Caco-2 (cell line): ENCODE measurements at regions not wholly inside any gene's neighbourhood (a gene's known extent, or its start where the extent isn't known, plus 50 kb on each side); places are given as distances from the start of the nearest gene placed in this dataset.

ENCODE experiments used
- BruUV-seq: library from RNA; stranded (reverse); fragments of 400-500 nt; replicated peaks from 2 replicates; lab custom pipeline; 2021; lab: Mats Ljungman, UMichigan
- CTCF ChIA-PET: fragments of 300-600 bp; sonication (Branson Sonifier 250); formaldehyde crosslinking; loops from one replicate; lab custom pipeline; 2022; ENCODE audit warnings: antibody characterized with exemption; lab: Charles Lee
- POLR2A ChIA-PET: fragments of 300-600 bp; sonication (Branson Sonifier 250); formaldehyde crosslinking; loops from one replicate; lab custom pipeline; 2022; ENCODE audit warnings: antibody characterized with exemption; lab: Charles Lee
- DNase-seq, 2 experiments: peaks; one replicate each; pipeline versions ENCODE4 v3.0.0 to v3.0.0-alpha.2; 2020 to 2022
- H3K27me3 ChIP-seq: replicated peaks from 2 replicates; pipeline ENCODE4 v1.6.0; 2011; ENCODE audit warnings: low read length; ENCODE audit not compliant: control insufficient read depth, insufficient read depth
- H3K36me3 ChIP-seq: 2 replicates; pipeline ENCODE4 v1.5.1; 2011; ENCODE audit warnings: low read length; ENCODE audit not compliant: control insufficient read depth, insufficient read depth
- H3K4me1 ChIP-seq: fragments of 250-450 bp; sonication (Bioruptor Pico); 2 replicates; pipeline ENCODE4 v1.5.1; 2020; ENCODE audit warnings: mild to moderate bottlenecking
- H3K4me3 ChIP-seq: 2 replicates; pipeline ENCODE4 v1.5.1; 2011; ENCODE audit warnings: low read depth, mild to moderate bottlenecking, control low read depth, low read length
- H3K9me3 ChIP-seq: fragments of 250-450 bp; sonication (Bioruptor Pico); 2 replicates; pipeline ENCODE4 v1.5.1; 2020; ENCODE audit warnings: mild to moderate bottlenecking, moderate library complexity
- H3K27ac Mint-ChIP-seq: one replicate; pipeline ENCODE4 v1.8.0; 2022; ENCODE audit warnings: mixed read lengths; ENCODE audit not compliant: unreplicated experiment
- H3K27me3 Mint-ChIP-seq: one replicate; pipeline ENCODE4 v1.8.0; 2022; ENCODE audit warnings: mixed read lengths; ENCODE audit not compliant: insufficient read depth, unreplicated experiment
- H3K36me3 Mint-ChIP-seq: one replicate; pipeline ENCODE4 v1.8.0; 2022; ENCODE audit warnings: mild to moderate bottlenecking, mixed read lengths; ENCODE audit not compliant: insufficient read depth, unreplicated experiment
- H3K4me1 Mint-ChIP-seq: one replicate; pipeline ENCODE4 v1.8.0; 2022; ENCODE audit warnings: low read depth, mixed read lengths; ENCODE audit not compliant: unreplicated experiment
- H3K4me3 Mint-ChIP-seq: one replicate; pipeline ENCODE4 v1.8.0; 2022; ENCODE audit warnings: mild to moderate bottlenecking, moderate library complexity, mixed read lengths; ENCODE audit not compliant: unreplicated experiment
- H3K9me3 Mint-ChIP-seq: one replicate; pipeline ENCODE4 v1.8.0; 2022; ENCODE audit warnings: mixed read lengths; ENCODE audit not compliant: unreplicated experiment
- intact Hi-C: fragments of 100-400 bp; cut with micrococcal nuclease; formaldehyde crosslinking; loops from one replicate; pipeline ENCODE4 v1.10.0; 2022; ENCODE audit not compliant: unreplicated experiment
- TF ChIP-seq, protein P1 (sequence below), 2 experiments: fragments of 200-600 bp in 1 of 2; IDR thresholded peaks; 1 replicate in 1 of 2; 2 replicates in 1 of 2; pipeline versions ENCODE4 v1.5.1 to v1.8.0; 2011 to 2022; ENCODE audit warnings: antibody characterized with exemption in 1 of 2, control low read depth in 1 of 2, inconsistent platforms in 1 of 2, low read depth in 1 of 2, low read length in 1 of 2, mild to moderate bottlenecking in 1 of 2, moderate library complexity in 1 of 2; ENCODE audit not compliant: insufficient read depth in 1 of 2, severe bottlenecking in 1 of 2, unreplicated experiment in 1 of 2

DNA sequence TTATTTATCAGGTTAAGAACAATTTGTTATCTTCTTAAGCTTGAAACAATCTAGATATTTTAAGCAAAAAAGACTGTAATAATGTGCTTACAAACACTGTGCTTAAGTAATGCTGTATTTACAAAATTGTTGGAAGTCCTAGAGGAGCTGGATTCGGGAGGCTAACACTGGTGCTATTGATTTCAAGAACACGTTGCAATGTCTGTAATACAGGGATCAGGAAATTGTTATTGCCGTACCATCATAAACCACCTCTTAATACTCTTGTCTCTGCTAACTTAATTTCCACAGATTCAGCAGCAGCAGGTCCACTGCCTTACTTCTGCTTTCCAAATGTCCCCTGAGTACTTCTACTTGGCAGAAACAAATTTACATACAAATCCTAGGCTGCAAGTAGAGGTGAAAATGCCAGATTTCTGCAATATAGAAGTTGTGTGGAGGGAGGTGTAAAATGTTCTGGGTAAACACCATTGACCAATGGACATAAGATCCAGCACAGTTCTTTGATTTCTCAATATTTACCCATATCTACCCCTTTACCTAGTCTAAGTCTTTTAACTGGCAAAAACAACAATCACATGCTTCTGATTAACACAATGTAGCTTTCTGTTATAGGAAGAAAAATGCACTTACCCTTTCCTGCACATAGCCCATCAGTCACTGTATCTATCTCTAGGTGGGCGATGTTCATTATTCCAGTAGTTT lies 663.4 kb downstream of the TMTC2 start:
- no peak overlapping the region for H3K27ac Mint-ChIP-seq
- no peak overlapping the region for H3K4me3 Mint-ChIP-seq
- CTCF ChIA-PET = no interaction called here
- H3K4me1 Mint-ChIP-seq = no peaks in the 10 kb centered on the region
- Histone ChIP-seq H3K4me3 (no peak overlapping the region), H3K27me3 (no peaks in the 10 kb centered on the region), H3K9me3 (no peaks in the 10 kb centered on the region), H3K4me1 (no peaks in the 10 kb centered on the region), H3K36me3 (no peaks in the 10 kb centered on the region)
- no peaks in the 10 kb centered on the region for H3K36me3 Mint-ChIP-seq
- TF ChIP-seq, protein P1, sequence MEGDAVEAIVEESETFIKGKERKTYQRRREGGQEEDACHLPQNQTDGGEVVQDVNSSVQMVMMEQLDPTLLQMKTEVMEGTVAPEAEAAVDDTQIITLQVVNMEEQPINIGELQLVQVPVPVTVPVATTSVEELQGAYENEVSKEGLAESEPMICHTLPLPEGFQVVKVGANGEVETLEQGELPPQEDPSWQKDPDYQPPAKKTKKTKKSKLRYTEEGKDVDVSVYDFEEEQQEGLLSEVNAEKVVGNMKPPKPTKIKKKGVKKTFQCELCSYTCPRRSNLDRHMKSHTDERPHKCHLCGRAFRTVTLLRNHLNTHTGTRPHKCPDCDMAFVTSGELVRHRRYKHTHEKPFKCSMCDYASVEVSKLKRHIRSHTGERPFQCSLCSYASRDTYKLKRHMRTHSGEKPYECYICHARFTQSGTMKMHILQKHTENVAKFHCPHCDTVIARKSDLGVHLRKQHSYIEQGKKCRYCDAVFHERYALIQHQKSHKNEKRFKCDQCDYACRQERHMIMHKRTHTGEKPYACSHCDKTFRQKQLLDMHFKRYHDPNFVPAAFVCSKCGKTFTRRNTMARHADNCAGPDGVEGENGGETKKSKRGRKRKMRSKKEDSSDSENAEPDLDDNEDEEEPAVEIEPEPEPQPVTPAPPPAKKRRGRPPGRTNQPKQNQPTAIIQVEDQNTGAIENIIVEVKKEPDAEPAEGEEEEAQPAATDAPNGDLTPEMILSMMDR (IDR thresholded peaks at IDR 0.05; ENCODE audit: insufficient read depth in 1 of 2, low read depth in 1 of 2, low read length in 1 of 2, severe bottlenecking in 1 of 2, unreplicated experiment in 1 of 2) = no peak
- POLR2A ChIA-PET = no interaction called here
- intact Hi-C loops = no loop called here
- no peaks in the 10 kb centered on the region for H3K9me3 Mint-ChIP-seq
- BruUV-seq = no TSS peak
- DNase-seq = no peak
- no peaks in the 10 kb centered on the region for H3K27me3 Mint-ChIP-seq

DNA sequence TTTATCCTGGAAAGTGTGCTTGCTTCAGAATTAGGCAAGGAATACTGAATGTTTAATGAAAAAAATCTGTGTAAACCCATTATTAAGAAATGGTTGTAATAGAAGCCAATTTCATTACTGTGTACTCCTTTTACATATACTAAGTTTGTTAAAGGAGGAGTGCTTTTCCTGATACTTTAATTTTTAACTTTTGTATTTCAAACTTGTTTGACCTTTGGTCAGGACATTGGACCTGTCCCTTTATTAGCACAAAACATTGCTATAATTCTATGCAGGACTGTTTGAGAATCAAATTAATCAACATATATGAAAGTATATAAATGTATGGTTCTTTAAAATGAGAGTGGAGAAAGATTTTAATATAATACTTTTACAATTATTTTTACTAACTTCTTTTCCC lies 659.6 kb downstream of the TMTC2 start:
- POLR2A ChIA-PET = no interaction called here
- Mint-ChIP-seq H3K27ac (no peak overlapping the region), H3K27me3 (no peaks in the 10 kb centered on the region), H3K4me1 (no peaks in the 10 kb centered on the region), H3K36me3 (no peaks in the 10 kb centered on the region), H3K9me3 (peaks cover 5% of the 10 kb centered on the region), H3K4me3 (no peak overlapping the region)
- CTCF ChIA-PET = no interaction called here
- no peak for DNase-seq
- H3K4me3 ChIP-seq = no peak overlapping the region
- H3K9me3 ChIP-seq = no peaks in the 10 kb centered on the region
- TF ChIP-seq, protein P1 (IDR thresholded peaks at IDR 0.05; ENCODE audit: insufficient read depth in 1 of 2, low read depth in 1 of 2, low read length in 1 of 2, severe bottlenecking in 1 of 2, unreplicated experiment in 1 of 2) = no peak
- H3K4me1 ChIP-seq = no peaks in the 10 kb centered on the region
- H3K36me3 ChIP-seq = no peaks in the 10 kb centered on the region
- BruUV-seq = no TSS peak
- intact Hi-C loops = no loop called here
- H3K27me3 ChIP-seq = no peaks in the 10 kb centered on the region

DNA sequence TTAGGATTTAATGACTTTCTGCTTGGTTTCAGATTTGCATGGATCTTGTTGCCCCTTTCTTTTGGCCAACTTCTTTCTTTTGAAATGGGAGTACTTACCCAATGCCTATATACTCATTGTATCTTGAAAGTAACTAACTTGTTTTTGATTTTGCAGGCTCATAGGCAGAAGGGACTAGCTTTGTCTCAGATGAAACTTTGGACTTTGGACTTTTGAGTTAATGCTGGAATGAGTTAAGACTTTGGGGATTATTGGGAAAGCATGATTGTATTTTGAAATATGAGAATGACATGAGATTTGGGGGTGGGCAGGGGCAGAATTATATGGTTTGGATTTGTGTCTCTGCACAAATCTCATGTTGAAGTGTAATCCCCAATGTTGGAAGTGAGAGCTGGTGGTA lies 657.1 kb downstream of the TMTC2 start:
- Histone ChIP-seq H3K4me1 (no peaks in the 10 kb centered on the region), H3K27me3 (no peaks in the 10 kb centered on the region), H3K36me3 (no peaks in the 10 kb centered on the region), H3K4me3 (no peak overlapping the region), H3K9me3 (no peaks in the 10 kb centered on the region)
- no peaks in the 10 kb centered on the region for H3K27me3 Mint-ChIP-seq
- no peaks in the 10 kb centered on the region for H3K4me1 Mint-ChIP-seq
- ChIA-PET CTCF (no interaction called here), POLR2A (no interaction called here)
- H3K27ac Mint-ChIP-seq = no peak overlapping the region
- H3K4me3 Mint-ChIP-seq = no peak overlapping the region
- intact Hi-C loops = no loop called here
- DNase-seq = no peak
- peaks cover 9% of the 10 kb centered on the region for H3K9me3 Mint-ChIP-seq
- BruUV-seq = no TSS peak
- H3K36me3 Mint-ChIP-seq = no peaks in the 10 kb centered on the region
- TF ChIP-seq, protein P1 (IDR thresholded peaks at IDR 0.05; ENCODE audit: insufficient read depth in 1 of 2, low read depth in 1 of 2, low read length in 1 of 2, severe bottlenecking in 1 of 2, unreplicated experiment in 1 of 2) = no peak
